NAMALWA (cell line): ENCODE measurements at regions not wholly inside any gene's neighbourhood (a gene's known extent, or its start where the extent isn't known, plus 50 kb on each side); places are given as distances from the start of the nearest gene placed in this dataset.

ENCODE experiments used
- DNase-seq: peaks from one replicate; pipeline ENCODE4 v3.0.0-alpha.2; 2015; ENCODE audit warnings: low spot score

DNA sequence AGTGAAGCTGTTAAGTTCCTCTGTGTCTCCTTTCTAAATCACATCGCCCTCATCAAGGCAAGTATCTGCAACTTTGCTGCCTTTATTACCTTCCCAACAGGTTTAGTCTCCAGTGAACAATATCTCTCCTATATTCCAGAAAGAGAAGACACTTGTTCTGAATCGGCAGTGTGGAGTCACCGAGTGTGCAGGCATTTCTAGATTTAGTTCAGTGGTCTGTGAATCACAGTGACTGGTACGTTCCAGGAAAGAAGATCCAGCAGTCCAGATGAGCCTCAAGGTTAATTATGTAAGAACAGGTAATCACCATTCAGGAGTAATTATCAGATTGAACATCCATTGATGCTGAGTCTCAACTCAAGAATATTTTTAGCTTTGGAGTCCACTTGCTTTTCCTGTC lies 497.0 kb downstream of the FOXO1 start:
- no peak for DNase-seq

DNA sequence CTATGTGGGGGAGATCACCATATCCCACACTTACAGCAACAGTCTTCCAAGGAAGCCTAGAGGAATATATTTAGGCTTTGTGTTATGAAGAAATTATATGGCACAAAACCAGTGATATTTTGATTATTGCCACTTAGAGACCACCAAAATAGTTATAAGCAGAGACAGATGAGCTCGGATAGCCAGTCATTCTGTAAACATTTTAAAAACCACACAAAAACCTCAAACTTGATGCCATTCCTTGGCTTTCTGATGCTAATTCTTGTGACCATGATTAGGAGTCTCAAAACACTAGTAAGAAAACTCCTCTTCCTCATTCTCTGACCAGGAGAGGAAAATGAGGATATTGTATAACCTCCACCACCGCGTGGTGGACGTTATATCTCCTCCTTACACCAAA lies 496.4 kb downstream of the FOXO1 start:
- no peak for DNase-seq

DNA sequence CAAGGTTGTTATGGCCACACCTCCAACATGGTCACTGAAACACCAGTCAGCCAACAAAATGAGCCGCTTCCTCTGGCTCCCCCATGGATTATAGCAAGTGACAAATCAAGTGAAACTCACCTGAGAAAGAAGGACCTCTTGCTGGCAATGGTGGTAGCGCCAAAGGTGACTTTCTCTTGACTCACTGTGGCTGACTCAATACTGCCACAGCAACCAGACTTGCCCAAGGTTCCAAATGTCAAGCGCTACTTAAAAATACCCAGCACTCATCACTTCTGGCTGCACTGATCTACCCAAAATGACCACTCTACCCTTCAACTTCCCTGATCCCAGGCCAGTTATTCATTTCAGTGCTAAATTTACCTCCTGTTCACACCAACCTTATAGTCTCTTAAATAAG lies 495.5 kb downstream of the FOXO1 start:
- DNase-seq: no peak

DNA sequence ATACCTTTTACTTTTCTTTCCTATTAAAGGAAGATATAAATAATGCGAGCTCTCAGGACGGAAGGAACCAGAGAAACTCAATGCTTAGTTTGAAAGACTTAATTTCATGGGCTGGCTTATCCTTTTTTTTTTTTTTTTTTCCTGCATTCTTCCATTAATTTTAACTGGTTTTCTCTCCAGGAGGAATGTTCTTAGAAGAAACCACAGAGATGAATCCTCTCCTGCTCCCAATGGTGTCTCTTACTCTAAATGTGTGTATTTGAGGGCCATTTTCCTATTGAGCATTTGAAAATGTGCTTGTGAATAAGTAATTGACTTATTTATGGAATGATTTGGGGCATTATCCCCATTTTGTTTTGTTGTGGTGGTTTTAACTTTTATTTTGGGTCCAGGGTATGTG lies 494.9 kb downstream of the FOXO1 start:
- DNase-seq: no peak

DNA sequence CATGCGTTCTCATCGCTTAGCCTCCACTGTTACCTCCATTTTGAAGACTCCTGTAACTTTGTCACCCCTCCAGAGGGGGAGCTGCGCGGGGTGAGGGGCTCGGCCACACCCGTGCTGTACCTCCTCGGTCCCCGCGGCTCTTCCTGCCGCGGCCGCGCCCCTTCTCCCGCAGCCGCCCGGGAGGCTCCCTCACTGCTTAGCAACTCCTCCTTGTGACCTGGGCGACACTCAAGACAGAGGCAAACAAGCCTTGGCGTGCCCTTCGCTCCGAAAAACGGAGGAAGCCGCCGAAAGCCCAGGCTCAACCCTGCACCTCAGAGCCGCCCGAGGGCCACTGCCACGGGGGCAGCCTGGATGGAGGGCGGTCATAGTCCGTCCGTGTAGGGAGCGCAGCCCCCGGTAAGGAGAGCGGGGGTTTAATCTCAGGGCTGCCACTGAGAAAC lies 494.3 kb downstream of the FOXO1 start:
- DNase-seq: no peak

DNA sequence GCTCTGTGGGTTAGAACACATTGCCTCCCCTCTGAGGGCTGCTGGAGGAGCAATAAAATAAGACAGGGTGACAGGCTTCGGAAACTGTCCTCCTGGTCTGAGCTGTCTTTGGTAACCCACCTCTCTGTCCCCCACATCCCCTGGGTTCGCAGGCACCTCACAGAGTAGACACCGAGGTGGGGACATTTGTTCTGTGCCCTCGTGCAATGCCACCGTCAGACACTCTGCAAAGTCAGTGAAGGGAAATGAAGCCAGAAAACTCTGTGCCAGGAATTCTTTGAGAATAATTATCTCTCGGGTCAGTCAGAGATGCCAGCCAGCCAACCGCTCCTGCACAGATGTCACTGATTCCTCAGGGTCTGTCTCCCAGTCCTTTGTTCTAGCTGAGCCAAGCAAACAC lies 493.6 kb downstream of the FOXO1 start:
- DNase-seq: no peak

DNA sequence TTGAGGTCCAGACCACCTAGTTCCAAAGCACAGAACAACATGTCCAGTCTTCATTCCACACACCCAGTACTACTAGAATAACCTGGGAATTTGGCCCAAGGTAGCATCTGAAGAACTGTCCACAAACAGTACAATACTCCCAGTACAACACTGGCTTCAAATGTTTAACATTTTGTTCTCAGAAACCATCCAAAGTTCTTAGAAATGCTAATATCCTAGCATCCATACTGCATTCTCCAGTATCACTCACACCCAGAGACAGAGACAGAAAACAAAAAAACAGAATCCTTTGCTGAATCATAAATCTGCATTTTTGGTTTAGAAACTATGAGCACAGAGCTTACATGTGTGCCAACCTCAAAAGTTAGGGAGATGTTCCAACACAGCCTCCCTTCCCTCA lies 490.8 kb downstream of the FOXO1 start:
- no peak for DNase-seq

DNA sequence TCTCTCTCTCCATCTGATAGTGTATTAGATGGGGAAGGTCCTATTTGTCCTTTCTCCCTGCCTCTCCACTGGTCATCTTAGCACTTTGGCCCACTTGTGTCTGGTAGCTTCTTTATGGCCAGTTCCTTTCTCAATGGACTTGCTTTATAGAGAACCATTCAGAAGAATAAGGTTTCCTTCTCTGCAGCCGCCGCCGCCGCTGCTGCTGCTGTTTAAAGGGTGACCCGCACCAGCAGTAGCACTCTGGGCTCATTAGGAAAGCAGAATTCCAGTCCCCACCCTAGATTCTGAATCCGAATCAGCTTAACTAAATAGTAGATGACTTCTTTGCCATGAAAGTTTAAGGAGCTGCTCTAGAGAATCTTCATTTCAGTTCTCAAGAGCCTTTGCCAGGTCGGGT lies 490.2 kb downstream of the FOXO1 start:
- no peak for DNase-seq

DNA sequence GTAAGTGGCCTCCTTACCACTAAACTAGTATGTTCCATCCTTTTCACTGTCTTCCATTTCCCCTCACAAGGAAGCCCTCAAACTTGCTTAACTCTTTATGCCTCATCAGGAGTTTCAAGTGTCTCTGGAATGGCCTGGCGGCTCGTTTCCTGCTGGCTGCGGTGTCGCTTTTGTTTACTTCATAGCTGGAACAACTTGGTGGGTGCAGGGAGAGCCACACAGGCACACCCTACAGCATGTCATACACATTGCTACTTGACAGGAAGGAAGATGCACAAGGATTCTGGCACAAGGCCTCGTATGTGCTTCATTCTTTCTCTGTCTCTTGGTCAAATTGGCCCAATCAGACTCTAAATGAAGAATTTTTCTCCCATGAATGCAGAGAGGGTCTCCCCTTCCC lies 488.3 kb downstream of the FOXO1 start:
- no peak for DNase-seq

DNA sequence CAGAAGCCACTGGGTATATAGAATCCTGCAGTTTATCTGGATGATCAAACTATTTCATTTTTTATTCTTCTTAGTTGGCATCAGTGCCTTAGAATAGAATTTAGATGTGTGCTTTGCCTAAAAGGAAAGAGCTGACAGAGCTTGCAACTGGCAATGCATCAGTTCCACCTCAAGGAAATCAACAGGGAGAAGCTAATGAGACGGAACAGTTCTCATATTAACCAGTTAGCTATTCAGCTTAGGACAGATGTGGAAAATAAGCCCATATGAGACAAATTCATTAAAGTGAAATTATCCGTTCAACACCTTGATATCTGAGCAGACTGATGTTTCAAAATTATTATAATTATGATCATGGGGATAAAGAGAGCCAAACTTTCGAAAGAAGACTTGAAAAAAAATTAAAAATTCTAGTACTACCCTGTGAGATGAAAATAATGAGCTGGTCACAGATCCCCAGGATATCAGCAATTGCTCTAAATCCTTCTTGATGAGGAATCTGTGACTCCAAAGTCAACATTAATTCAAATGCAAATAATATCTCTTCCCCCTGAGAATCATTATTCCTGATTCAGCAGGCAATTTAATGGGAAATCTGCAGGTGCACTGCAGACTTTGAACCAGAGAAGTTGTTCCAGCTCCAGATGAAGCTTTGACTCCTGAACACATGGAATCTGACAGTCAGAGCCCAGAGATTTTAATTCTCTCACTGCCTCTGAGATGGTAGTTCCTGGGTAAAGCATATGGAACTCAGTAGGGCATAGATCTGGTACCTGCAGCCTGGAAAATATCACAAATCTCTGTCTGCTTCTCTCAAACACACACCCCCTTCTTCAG lies 486.8 kb downstream of the FOXO1 start:
- no peak for DNase-seq

DNA sequence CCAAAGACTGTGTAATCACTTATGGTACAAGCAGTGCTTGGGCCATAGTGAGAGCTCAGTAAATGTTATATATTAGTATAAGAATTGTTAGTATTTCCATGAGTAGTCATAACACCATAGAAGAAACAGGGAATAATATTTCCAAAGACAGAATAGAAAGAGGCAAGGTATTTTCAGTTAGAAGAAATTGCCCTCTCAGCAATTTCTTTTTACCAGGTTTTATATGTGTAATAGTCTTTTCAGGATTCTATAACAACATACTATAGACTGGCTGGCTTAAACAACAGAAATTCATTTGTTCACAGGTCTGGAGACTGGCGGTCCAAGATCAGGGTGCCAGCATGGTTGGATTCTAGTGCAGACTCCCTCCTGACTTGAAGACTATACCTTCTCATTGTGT lies 485.7 kb downstream of the FOXO1 start:
- no peak for DNase-seq

DNA sequence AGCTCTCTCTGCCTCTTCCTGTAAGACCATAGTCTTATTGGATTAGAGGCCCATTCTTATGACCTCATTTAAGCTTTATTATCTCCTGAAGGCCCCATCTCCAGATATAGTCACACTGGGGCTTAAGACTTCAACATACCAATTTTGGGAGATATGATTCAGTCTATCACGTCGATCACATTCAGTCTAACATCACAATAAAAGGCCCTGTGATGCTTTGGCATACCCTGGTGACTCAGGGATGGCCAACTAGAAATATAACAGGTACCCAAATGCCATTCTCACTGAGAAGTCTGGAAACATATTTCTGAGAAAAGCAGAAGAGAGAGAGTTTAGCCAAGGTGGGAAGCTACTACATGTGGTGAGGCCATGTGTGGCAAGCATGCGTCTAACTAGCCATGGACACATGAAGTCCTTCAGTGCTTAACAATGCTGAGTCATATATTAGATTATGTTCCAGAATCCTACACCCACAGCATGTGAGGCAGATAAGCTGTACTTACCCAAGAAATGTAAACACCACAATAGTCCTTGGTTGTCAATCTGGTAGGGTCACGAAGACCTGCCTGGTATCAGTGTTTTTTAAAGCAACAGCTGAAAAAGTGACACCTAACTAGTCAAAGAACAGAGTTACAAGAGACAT lies 485.1 kb downstream of the FOXO1 start:
- no peak for DNase-seq

DNA sequence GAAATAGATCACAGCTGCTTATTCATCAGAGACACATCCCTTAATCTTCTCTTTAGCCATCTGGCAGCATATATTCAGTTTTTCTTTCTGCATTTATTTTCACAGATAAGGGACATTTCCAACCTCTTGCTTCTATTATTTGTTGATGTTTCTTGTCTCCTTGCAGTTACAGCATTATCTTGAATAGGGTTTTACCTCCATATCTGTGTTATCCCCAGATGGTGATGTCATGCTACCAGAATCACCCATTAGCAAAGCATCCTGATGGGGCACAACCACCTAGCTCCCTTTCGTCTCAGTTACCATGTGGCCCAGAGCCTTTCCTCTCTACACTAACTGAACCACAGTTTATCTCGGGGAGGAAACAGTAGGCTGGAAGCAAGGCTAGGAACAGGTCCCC lies 483.9 kb downstream of the FOXO1 start:
- no peak for DNase-seq

DNA sequence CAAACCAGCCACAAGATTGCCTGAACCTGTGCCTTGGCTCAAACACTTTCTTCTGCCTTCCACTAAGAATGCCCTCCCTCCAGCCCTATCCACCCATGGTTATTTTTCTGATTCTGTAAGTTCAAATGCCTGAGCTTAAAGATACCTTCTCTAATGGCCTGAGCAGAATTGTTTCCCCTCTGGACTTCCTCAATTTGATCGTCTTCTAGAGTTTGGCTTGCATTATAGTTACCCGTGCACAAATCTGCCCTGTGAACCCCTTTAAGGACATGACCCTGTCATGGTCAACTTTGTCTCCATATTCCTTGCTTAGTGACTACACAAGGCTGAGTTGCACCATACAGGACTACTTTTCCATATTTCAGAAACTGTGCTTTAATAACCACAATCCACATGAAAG lies 481.0 kb downstream of the FOXO1 start:
- no peak for DNase-seq

DNA sequence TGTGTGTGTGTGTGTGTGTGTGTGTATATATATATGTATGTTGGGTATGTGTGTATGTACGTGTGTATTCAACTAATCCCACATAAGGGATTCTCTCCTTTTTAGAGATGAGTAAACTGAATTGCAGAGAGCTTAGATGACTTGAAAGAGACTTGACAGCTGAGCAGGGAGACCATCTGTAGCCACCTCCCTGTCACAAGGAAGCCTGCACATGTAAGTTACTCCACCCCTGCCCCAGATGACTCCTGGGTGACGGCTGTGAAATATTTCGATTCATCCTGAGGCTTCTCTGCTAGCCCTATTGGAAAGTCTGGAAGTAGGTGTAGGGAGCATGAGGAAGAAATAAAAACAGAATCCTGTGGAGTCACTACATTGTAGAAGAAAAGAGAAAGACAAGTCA lies 480.4 kb downstream of the FOXO1 start:
- DNase-seq: no peak

DNA sequence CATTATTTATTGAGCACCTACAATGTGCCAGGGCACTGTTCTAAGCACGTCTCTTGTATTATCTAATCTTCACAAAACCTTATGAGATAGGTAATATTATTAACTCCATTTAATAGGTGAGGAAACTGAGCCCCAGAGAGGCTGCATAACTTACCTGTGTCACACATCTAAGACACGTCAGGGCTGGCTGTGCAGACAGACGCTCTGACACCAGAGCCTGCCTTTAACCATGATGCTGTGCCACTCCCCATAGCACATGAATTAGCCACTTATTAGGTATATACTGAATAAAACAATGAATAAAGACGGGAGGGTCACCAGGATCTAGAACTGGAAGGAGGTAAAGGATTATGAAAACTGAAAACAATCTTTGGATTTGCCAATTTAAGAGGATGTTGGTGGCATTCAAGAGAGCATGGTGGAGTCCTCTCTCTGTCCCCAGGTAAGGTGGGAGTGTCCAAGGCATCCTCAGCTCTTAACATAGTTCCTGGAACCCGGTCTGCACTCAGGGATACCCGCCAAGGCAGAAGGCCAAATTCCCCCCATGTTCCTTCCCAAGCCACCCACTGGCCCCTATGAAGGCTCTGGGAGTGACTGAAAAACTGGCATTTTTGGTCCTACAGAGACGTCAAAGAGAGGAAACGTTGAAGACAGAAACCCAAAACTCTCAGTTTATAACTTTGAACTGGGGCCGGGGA lies 479.7 kb downstream of the FOXO1 start:
- no peak for DNase-seq

DNA sequence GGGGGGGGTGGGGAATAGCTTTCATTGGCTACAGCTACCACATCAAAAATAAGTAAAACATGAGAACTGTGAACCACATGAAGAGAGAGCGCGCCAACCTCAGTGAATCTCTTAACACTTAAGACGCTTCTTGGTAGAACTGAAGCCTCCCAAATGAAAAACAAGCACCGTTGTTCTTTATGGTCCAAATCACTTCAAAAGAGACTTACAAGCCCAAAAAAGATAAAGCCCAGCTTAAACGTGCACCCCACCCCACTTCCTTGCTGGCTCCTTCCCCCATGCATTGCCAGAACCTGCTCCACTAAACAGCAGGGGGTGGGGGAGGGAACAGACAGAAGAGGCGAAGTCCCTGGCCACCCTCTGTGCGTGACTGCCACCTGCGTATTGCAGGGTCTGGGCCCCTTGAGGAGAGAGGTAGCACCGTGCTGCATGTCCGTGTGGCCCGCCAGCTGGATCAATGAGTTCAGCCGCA lies 479.1 kb downstream of the FOXO1 start:
- DNase-seq: no peak

DNA sequence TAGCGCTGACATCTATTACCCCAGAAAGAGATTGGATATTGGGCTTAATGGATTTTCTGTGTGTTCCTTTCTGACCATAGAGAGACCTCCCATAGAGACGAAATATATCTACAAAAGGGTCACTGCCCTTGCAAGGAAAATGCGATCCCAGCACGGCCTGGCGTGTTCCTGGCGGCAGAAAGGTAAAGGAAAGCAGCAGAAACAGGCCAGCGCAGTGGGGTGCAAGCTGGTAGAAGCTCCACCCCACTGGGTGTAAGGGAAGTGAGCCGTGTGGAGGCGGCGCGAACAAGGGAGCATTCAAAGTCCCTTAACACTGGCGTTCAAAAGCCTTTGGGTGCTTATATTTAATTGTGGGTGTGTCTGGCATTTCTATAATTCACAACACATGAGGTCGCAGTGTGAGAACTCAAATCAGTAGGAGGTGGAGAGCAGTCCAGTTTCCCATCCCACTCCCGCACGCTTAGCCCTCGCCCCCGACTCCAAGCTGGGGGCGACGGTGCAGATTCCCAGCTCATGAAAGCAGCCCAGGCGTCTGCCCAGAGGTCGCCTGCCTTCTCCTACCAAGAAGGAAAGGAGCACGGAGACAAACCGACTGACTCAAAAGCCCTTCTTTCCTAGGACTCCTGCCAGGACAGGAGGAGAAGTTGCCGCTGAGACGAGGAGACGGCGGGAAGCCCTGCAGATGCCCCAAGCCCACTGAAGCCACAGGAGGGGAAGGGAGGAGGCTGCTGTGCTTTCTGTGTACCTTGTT lies 478.4 kb downstream of the FOXO1 start:
- no peak for DNase-seq

DNA sequence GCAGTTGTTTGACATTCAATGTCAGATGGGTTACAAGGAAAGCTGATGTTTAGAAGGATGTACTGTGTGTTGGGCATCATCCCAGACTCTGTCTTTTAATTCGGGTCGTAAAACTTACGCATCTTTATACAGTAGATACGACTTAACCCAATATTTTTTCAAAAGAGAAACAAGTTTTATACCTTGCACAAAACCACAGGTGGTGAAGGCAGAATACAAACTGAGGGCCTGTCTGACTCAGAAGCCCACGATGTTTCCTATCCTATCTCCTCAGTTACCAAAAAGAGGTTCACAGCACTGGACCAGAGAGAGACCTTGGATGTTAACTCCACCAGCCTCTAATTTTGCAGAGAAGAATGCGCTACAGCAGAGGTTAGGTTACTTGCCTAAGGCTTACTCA lies 477.0 kb downstream of the FOXO1 start:
- DNase-seq: no peak

DNA sequence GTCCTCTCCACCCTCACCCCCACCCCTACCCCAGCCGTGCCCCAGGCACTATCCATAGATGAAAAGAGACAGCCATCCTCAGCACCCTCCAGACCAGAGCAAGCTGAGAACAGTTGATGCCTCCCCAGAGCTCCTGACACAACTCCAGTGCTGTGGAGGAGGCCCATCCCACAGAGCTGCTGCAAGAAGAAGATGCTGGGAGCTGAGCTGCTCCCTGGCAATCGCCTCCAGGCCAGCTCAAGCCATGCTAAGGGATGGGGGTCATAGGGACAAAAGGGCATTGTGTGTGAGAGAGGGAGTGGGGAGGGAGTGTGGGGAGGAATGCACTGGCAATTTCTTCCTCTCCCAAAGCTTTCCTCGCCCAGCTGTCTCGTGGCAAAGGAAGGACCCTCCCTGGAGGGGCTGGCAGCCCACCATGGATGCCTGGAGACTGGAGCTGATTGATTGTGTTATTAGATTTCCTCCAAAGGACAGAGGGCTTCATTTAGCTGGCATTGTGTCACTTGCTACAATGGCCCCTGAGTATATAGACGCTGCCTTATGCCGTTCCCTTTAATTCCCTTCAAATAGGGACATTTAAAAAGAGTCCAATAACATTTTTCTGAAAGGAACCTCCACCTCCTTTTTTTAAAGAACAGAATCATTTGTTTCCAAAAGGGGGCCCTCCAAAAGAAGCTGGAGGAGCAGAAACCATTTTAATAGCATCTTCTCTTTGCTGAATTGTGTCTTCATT lies 476.4 kb downstream of the FOXO1 start:
- no peak for DNase-seq

DNA sequence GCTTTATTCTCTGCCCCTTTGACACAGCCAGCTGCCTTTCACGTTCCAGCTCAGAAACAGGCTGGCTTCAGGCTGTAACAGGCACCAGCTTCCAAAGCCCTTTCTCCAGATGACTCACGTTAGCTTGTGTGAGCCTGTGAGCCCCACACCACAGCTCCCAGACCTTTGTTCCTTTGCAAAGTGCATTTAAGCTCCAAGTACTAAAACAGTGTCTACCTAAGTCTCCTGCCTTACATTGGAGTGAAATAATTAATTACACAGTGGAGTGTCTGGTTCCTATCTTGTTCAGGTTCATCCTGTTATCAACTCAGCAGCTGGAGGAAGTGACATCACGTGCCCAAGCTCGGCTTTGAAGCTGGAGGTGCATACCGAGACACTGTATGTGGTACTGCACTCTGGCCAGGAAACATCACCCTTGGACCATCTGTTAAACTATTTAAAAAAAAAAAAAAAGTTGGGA lies 475.8 kb downstream of the FOXO1 start:
- DNase-seq: peak; percentile 63
